ENCODE measurements at regions not wholly inside any gene's neighbourhood (a gene's known extent, or its start where the extent isn't known, plus 50 kb on each side); places are given as distances from the start of the nearest gene placed in this dataset.

DNA sequence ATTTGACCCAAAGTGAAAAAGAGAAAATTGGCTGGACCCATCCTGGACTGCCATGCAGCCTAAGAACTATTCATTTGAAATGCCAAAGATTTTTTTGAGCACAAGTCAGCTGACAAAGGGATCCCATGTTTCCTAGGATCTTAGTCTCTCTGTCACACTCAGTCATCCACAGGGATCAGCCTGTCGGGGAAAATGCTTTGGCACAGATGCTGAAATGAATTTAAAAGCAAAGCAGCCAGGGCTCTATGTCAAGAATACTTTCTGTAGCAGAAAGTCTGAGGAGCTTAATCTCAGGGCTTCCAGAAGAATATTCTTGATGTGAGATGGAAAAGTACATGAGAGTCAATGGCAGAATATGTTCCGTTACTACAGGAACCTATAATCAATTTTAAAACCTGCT is 1900.8 kb downstream of the MRPL39 start:
- no peaks in the 10 kb centered on the region for H3K36me3 ChIP-seq
- no peaks in the 10 kb centered on the region for H3K27me3 ChIP-seq (replicated peaks)
- H3K4me3 ChIP-seq = no peak overlapping the region
- H3K9me3 ChIP-seq (replicated peaks) = no peaks in the 10 kb centered on the region; the same call in 1 of the 2 replicates
- DNase-seq (ENCODE audit: low read depth in 1 of 2, low spot score in 2 of 2) = no peak
- no peak overlapping the region for H3K27ac ChIP-seq
- H3K4me1 ChIP-seq (replicated peaks) = no peaks in the 10 kb centered on the region

DNA sequence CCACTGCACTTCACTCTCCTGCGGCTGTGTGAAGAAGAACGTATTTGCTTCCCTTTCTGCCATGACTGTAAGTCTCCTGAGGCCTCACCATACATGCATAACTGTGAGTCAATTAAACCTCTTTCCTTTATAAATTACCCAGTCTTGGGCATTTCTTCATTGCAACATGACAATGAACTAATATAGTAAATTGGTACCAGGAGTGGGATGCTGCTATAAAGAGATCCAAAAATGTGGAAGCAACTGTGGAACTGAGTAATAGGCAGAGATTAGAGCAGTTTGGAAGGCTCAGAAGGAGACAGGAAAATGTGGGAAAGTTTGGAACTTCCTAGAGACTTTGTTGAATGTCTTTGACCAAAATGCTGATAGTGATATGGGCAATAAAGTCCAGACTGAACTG is 1907.9 kb downstream of the MRPL39 start:
- Histone ChIP-seq H3K27me3 (replicated peaks) (no peaks in the 10 kb centered on the region), H3K36me3 (no peaks in the 10 kb centered on the region), H3K27ac (no peak overlapping the region), H3K4me3 (no peak overlapping the region), H3K9me3 (replicated peaks) (no peaks in the 10 kb centered on the region; the same call in 1 of the 2 replicates), H3K4me1 (replicated peaks) (no peaks in the 10 kb centered on the region)
- DNase-seq (ENCODE audit: low read depth in 1 of 2, low spot score in 2 of 2) = no peak

GRCh38 chr21:23698619-23699018 is 1908.7 kb downstream of the MRPL39 start:
- Histone ChIP-seq H3K4me3 (no peak overlapping the region), H3K27ac (no peak overlapping the region), H3K9me3 (replicated peaks) (no peaks in the 10 kb centered on the region; the same call in 1 of the 2 replicates), H3K27me3 (replicated peaks) (no peaks in the 10 kb centered on the region), H3K36me3 (no peaks in the 10 kb centered on the region), H3K4me1 (replicated peaks) (no peaks in the 10 kb centered on the region)
- no peak for DNase-seq (ENCODE audit: low read depth in 1 of 2, low spot score in 2 of 2)

DNA sequence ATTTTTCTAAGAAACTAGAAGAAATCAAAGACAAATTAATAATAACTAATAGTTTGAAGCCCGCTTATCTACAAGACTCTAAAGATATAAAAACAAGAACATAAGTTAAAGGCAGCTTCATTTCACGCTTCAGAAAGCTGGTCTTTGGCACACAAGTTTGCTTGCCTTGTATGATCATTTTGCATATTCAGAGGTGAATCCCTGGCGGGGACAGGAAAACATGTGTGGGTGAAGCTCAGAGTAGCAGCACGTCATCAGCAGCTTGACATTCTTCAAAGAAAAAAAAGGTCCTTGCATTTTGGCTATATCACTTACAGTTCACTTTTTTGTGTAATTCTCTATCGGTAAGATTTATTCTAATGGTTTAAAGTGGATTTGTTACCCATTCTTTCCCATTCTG is 1911.8 kb downstream of the MRPL39 start:
- no peaks in the 10 kb centered on the region; the same call in 1 of the 2 replicates for H3K9me3 ChIP-seq (replicated peaks)
- H3K36me3 ChIP-seq = no peaks in the 10 kb centered on the region
- no peak for DNase-seq (ENCODE audit: low read depth in 1 of 2, low spot score in 2 of 2)
- H3K4me3 ChIP-seq = no peak overlapping the region
- H3K27ac ChIP-seq = no peak overlapping the region
- H3K27me3 ChIP-seq (replicated peaks) = no peaks in the 10 kb centered on the region
- H3K4me1 ChIP-seq (replicated peaks) = no peaks in the 10 kb centered on the region

GRCh38 chr21:23694390-23694789 is 1912.9 kb downstream of the MRPL39 start:
- no peaks in the 10 kb centered on the region for H3K27me3 ChIP-seq (replicated peaks)
- DNase-seq (ENCODE audit: low read depth in 1 of 2, low spot score in 2 of 2) = no peak
- H3K9me3 ChIP-seq (replicated peaks) = no peaks in the 10 kb centered on the region; the same call in 1 of the 2 replicates
- H3K36me3 ChIP-seq = no peaks in the 10 kb centered on the region
- no peaks in the 10 kb centered on the region for H3K4me1 ChIP-seq (replicated peaks)
- no peak overlapping the region for H3K27ac ChIP-seq
- no peak overlapping the region for H3K4me3 ChIP-seq

GRCh38 chr21:23690316-23690715 is 1917.0 kb downstream of the MRPL39 start:
- no peak overlapping the region for H3K27ac ChIP-seq
- no peaks in the 10 kb centered on the region for H3K36me3 ChIP-seq
- no peaks in the 10 kb centered on the region for H3K27me3 ChIP-seq (replicated peaks)
- no peak overlapping the region for H3K4me3 ChIP-seq
- H3K9me3 ChIP-seq (replicated peaks) = no peaks in the 10 kb centered on the region
- no peak for DNase-seq (ENCODE audit: low read depth in 1 of 2, low spot score in 2 of 2)
- no peaks in the 10 kb centered on the region for H3K4me1 ChIP-seq (replicated peaks)

- no peaks in the 10 kb centered on the region for H3K4me1 ChIP-seq (replicated peaks)
- H3K27ac ChIP-seq = no peak overlapping the region
Measured at GRCh38 chr21:23686737-23687523, 1920.4 kb downstream of the MRPL39 start.

DNA sequence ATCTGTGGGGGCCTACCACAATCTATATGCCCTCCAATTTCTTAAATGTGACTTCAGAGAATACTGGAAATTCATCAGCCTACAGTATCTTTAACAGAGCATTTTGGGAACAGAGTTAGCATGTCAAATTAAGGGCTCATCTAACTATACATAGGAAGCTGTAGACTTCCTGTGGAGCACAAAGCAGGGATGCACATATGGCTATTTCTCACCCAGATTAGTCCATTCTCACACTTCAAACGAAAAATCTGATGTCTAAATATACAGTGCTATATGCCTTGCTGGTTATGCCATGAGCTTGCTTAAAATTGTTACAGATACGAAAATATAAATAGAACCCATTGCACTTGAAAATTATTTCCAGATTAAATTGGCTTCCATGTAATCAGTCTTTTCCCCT is 1922.8 kb downstream of the MRPL39 start:
- no peak overlapping the region for H3K27ac ChIP-seq
- no peak overlapping the region for H3K4me3 ChIP-seq
- H3K36me3 ChIP-seq = no peaks in the 10 kb centered on the region
- H3K27me3 ChIP-seq (replicated peaks) = no peaks in the 10 kb centered on the region
- H3K9me3 ChIP-seq (replicated peaks) = no peaks in the 10 kb centered on the region
- H3K4me1 ChIP-seq (replicated peaks) = no peaks in the 10 kb centered on the region
- no peak for DNase-seq (ENCODE audit: low read depth in 1 of 2, low spot score in 2 of 2)

More at GRCh38 chr21:23686737-23687523, 1920.4 kb downstream of the MRPL39 start:
- DNase-seq (ENCODE audit: low read depth in 1 of 2, low spot score in 2 of 2) = no peak
- H3K4me3 ChIP-seq = no peak overlapping the region
- no peaks in the 10 kb centered on the region for H3K9me3 ChIP-seq (replicated peaks)
- H3K27me3 ChIP-seq (replicated peaks) = no peaks in the 10 kb centered on the region
- no peaks in the 10 kb centered on the region for H3K36me3 ChIP-seq

DNA sequence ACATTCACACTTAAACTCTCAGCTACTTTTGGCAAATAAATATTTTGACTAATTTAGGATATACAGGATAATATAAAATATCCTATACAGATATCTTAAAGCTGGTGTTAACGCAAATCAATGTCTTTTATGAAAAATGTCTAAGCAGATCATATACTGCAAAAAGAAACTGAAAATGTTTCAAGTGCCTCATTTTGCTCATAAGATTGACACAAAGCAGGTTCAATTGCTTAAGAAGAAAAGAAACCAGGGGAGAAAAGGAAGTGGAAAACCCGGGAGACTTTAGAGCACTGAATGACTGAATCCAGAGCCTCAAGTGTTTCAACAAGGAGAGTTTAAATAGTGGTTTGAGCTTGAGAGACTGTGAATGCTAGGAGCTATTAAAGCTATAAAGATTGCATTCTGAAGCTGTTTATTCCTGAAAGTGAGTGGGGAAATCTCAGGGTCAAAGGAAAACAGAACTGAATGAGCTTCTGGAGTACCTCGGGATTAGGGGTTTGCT is 1943.0 kb downstream of the MRPL39 start:
- H3K4me3 ChIP-seq = no peak overlapping the region

GRCh38 chr21:23660560-23660959 is 1946.7 kb downstream of the MRPL39 start:
- Histone ChIP-seq H3K9me3 (replicated peaks) (peaks cover 4% of the 10 kb centered on the region; the same call in 1 of the 2 replicates), H3K4me1 (replicated peaks) (no peaks in the 10 kb centered on the region), H3K27ac (no peak overlapping the region), H3K27me3 (replicated peaks) (no peaks in the 10 kb centered on the region), H3K4me3 (no peak overlapping the region), H3K36me3 (no peaks in the 10 kb centered on the region)
- DNase-seq (ENCODE audit: low read depth in 1 of 2, low spot score in 2 of 2) = no peak

More for the DNA sequence above, 1943.0 kb downstream of the MRPL39 start:
- Histone ChIP-seq H3K9me3 (replicated peaks) (no peaks in the 10 kb centered on the region), H3K27ac (no peak overlapping the region), H3K4me1 (replicated peaks) (no peaks in the 10 kb centered on the region), H3K36me3 (no peaks in the 10 kb centered on the region), H3K27me3 (replicated peaks) (no peaks in the 10 kb centered on the region)
- DNase-seq (ENCODE audit: low read depth in 1 of 2, low spot score in 2 of 2) = no peak

DNA sequence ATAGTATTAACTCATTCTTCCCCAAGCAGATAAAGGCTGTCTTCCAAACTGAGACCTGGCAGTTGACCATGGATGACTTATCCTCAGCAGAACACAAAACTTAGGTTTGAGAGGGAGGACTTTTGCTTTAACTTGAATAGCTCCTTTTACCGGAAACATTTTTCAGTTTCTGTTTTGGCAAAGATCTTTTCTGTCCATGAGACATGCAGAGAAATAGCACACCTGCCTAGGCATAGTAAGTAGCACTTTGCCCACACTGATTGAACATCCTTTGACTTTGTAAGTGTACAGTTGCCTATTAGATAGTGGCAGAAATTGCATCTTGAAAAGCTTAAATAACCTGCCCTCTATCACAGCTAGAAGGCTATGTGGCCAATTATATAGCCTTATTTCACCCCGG is 1962.5 kb downstream of the MRPL39 start:
- no peak for DNase-seq (ENCODE audit: low read depth in 1 of 2, low spot score in 2 of 2)

DNA sequence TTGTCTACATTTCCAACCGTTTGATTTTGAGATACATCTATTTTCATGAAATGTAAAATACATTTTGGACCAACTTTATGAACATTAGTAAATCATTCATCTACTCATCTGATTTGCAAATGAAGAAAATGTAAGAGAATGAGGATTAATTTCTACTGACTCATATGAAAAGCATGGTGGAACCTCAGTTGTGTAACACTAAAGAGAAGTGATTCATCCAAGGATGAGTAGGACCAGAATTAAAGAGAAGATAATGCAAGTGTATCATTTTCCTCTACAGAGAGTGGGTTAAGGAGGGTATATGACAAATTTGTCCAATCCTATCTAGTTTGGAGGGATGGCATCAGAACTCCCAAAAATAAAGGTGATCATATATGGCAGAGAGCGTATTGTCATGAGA is 1967.6 kb downstream of the MRPL39 start:
- H3K27me3 ChIP-seq (replicated peaks) = no peaks in the 10 kb centered on the region
- no peaks in the 10 kb centered on the region for H3K4me1 ChIP-seq (replicated peaks)
- H3K9me3 ChIP-seq (replicated peaks) = no peaks in the 10 kb centered on the region
- no peak for DNase-seq (ENCODE audit: low read depth in 1 of 2, low spot score in 2 of 2)
- no peak overlapping the region for H3K27ac ChIP-seq
- no peaks in the 10 kb centered on the region for H3K36me3 ChIP-seq
- no peak overlapping the region for H3K4me3 ChIP-seq

More for the DNA sequence above, 1962.5 kb downstream of the MRPL39 start:
- Histone ChIP-seq H3K9me3 (replicated peaks) (peaks cover 2% of the 10 kb centered on the region; the same call in 1 of the 2 replicates), H3K27ac (no peak overlapping the region), H3K4me1 (replicated peaks) (no peaks in the 10 kb centered on the region), H3K4me3 (no peak overlapping the region), H3K27me3 (replicated peaks) (no peaks in the 10 kb centered on the region), H3K36me3 (no peaks in the 10 kb centered on the region)

DNA sequence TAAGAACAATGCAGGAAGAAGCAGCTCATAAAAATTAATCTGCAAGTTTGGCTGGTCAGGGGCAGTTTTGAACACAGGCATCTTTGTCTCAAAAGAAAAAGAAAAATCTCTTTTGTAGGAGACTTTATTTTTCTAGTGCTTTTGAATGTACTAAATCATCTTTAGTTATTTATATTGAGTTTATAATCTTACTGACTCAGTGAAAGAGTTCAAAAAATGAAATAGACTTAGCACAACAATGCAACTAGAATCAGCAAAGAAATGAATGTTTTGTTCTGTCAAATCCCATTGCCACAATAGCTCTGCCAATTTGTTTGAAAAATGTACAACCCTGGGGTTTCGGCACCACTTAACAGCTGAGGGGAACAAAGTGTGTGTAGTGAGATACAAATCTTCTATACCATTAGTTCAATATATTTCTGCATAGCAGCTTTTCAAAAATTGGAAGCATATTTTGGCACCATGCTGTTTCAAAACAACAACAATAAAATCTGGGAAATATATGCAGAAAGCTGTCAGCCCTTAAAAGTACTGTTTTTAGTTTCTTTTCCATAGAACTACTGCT is 1969.1 kb downstream of the MRPL39 start:
- no peaks in the 10 kb centered on the region for H3K36me3 ChIP-seq
- no peaks in the 10 kb centered on the region for H3K9me3 ChIP-seq (replicated peaks)
- H3K4me3 ChIP-seq = no peak overlapping the region
- H3K4me1 ChIP-seq (replicated peaks) = no peaks in the 10 kb centered on the region
- DNase-seq (ENCODE audit: low read depth in 1 of 2, low spot score in 2 of 2) = no peak
- no peak overlapping the region for H3K27ac ChIP-seq
- no peaks in the 10 kb centered on the region for H3K27me3 ChIP-seq (replicated peaks)

DNA sequence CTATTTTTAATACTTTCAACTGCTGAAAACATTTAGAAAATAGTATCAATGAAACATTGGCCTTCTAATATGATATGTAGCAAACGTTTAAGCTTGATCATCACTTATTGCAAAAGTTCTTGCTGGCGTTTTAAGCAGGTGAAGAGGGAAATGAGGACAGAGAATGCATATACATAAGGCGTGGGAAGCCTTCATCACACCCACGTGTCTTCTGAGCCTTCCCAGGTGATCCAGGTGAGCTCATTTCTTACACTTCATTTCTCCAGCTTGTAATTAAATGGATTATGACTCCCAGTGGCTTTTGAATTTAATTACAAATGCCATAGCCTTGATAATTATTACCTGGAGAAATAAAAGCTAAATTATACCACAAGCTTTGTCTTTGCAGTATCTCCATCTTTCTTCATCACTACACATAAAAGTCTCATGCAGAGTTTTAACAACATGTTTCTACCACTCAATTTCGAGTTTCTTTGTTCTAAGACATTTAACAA is 1973.8 kb downstream of the MRPL39 start:
- DNase-seq (ENCODE audit: low read depth in 1 of 2, low spot score in 2 of 2) = no peak
- Histone ChIP-seq H3K4me3 (no peak overlapping the region), H3K27ac (no peak overlapping the region), H3K36me3 (no peaks in the 10 kb centered on the region), H3K4me1 (replicated peaks) (no peaks in the 10 kb centered on the region), H3K9me3 (replicated peaks) (no peaks in the 10 kb centered on the region), H3K27me3 (replicated peaks) (no peaks in the 10 kb centered on the region)

Data from SJSA1 (cell line).